Heart left ventricle (tissue), 16 donors: ENCODE measurements at regions not wholly inside any gene's neighbourhood (a gene's known extent, or its start where the extent isn't known, plus 50 kb on each side); places are given as distances from the start of the nearest gene placed in this dataset.

Experiments
- ATAC-seq, 4 donors: fragments of 200-7000 bp; cut with Tn5 transposase; one replicate each; pipeline ENCODE4 v1.9.1; 2020 to 2022; ENCODE audit warnings: moderate library complexity in 4 of 4, mild to moderate bottlenecking in 3 of 4, moderate number of reproducible peaks in 1 of 4
- DNase-seq, 5 donors: peaks; one replicate each; pipeline ENCODE4 v3.0.0-alpha.2; 2020
- H3K27ac ChIP-seq, 12 donors: fragments of 200-600 bp; sonication (generic) in 4 of 12; one replicate each; pipeline versions ENCODE4 v1.5.0 to v1.8.0; 2016 to 2022; ENCODE audit warnings: mild to moderate bottlenecking in 2 of 12
- H3K27me3 ChIP-seq, 9 donors: fragments of 200-600 bp; sonication (generic) in 2 of 9; one replicate each; pipeline versions ENCODE4 v1.5.1 to v1.8.0; 2016 to 2022; ENCODE audit warnings: mild to moderate bottlenecking in 3 of 9
- H3K36me3 ChIP-seq, 9 donors: fragments of 200-600 bp; sonication (generic) in 2 of 9; one replicate each; pipeline versions ENCODE4 v1.5.0 to v1.8.0; 2018 to 2022; ENCODE audit warnings: mild to moderate bottlenecking in 2 of 9
- H3K4me1 ChIP-seq, 12 donors: fragments of 200-600 bp; sonication (generic) in 4 of 12; one replicate each; pipeline versions ENCODE4 v1.5.0 to v1.8.0; 2016 to 2022; ENCODE audit warnings: mild to moderate bottlenecking in 3 of 12
- H3K4me3 ChIP-seq, 12 donors: fragments of 200-600 bp; sonication (generic) in 4 of 12; one replicate each; pipeline versions ENCODE4 v1.5.0 to v1.8.0; 2017 to 2022; ENCODE audit warnings: mild to moderate bottlenecking in 9 of 12, moderate library complexity in 4 of 12
- H3K9me3 ChIP-seq, 12 donors: fragments of 200-600 bp; sonication (generic) in 4 of 12; one replicate each; pipeline versions ENCODE4 v1.5.0 to v1.8.0; 2016 to 2022; ENCODE audit warnings: mild to moderate bottlenecking in 1 of 12
- POLR2A ChIP-seq, 2 donors: fragments of 450-650 bp; IDR thresholded peaks; one replicate each; pipeline ENCODE4 v1.6.1; 2017; ENCODE audit warnings: antibody characterized with exemption in 2 of 2, mild to moderate bottlenecking in 2 of 2, moderate library complexity in 2 of 2
- WGBS, 4 donors: extraction: QIAGEN DNeasy Blood & Tissue Kit in 2 of 4; methylation state at CpG; one replicate each; pipeline versions ENCODE4 v1.1.5 to v1.1.7; 2013 to 2018; 5-methylcytosine and 5-hydroxymethylcytosine counted together
- intact Hi-C, 10 donors: fragments of 100-400 bp; cut with DNase I; formaldehyde crosslinking; loops; one replicate each; pipeline versions ENCODE4 v1.11.1 to v1.14.2; 2022
- TF ChIP-seq, protein P1 (sequence below), 12 donors: fragments of 200-600 bp; sonication (generic) in 4 of 12; IDR thresholded peaks; one replicate each; pipeline versions ENCODE4 v1.5.0 to v1.8.0; 2018 to 2022; ENCODE audit warnings: antibody characterized with exemption in 12 of 12, mild to moderate bottlenecking in 5 of 12
- donor health status: ischemic (EF 13 %, LVEDD 7.1; RV severe dilation, severe dysfunction).
- donor health status: healthy with polysubstance abuse.
- donor health status: DM: no; HTN: yes; CAD: no.
- donor health status: DM: no; HTN: no; CAD: no.
- donor health status: ischemic (EF 25% LVEDD 6.9; RV normal size, moderate dysfunction).
- donor health status: ischemic (EF 25% LVEDD 5.7; RV mildly dilated, moderate dysfunction).
- donor health status: healthy.
- donor health status: DM: yes; HTN: yes; CAD: no.
- donor health status: ischemic (EF 35%, LVEDD 5.7; RV mildly dilated, moderate dysfunction).
- donor health status: nonischemic (EF 11% LVEDD 7.7; RV severe dilation, severe dysfunction).
- donor health status: DM: yes; HTN: yes; CAD: no.
- donor health status: PGD.
- donor health status: ischemic (EF 29% LVEDD 5.4; RV normal size, mild dysfunction).
- donor health status: nonischemic (EF 23%, LVEDD 6.1; RV moderate dilation, normal function).

DNA sequence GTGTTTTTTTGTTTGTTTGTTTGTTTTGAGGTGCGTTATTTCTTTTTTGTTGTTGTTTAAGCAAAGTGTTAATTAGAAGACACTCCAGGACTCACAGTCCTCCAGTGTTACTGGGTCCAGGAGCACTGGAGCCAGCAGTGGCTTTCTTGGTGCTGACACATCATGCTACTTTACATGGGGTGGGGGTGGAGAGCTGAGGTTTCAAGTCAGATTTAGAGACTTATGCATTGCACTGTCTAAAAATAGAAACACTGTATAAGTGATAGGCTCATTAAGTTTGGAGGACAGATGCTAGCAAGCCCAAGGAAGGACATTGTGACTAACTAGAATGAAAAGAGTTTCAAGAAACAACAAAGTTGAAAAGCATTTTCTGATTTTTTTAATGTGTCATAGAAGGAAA, 2209.2 kb downstream of the MAT2B start:
- no peak overlapping the region for H3K4me3 ChIP-seq
- H3K9me3 ChIP-seq, result no peaks in the 10 kb centered on the region
- no peaks in the 10 kb centered on the region for H3K27me3 ChIP-seq
- no peaks in the 10 kb centered on the region for H3K36me3 ChIP-seq
- no peaks in the 10 kb centered on the region for H3K4me1 ChIP-seq
- WGBS, 4 donors, result 78 to 88% (median 83%) methylated on average over 1 of the region's 1 CpG
- no peak for ATAC-seq
- no peak overlapping the region for H3K27ac ChIP-seq
- intact Hi-C loops, result no loop called here
- no peak for DNase-seq
- no peak for TF ChIP-seq POLR2A (IDR thresholded peaks at IDR 0.05)
- TF ChIP-seq, protein P1, sequence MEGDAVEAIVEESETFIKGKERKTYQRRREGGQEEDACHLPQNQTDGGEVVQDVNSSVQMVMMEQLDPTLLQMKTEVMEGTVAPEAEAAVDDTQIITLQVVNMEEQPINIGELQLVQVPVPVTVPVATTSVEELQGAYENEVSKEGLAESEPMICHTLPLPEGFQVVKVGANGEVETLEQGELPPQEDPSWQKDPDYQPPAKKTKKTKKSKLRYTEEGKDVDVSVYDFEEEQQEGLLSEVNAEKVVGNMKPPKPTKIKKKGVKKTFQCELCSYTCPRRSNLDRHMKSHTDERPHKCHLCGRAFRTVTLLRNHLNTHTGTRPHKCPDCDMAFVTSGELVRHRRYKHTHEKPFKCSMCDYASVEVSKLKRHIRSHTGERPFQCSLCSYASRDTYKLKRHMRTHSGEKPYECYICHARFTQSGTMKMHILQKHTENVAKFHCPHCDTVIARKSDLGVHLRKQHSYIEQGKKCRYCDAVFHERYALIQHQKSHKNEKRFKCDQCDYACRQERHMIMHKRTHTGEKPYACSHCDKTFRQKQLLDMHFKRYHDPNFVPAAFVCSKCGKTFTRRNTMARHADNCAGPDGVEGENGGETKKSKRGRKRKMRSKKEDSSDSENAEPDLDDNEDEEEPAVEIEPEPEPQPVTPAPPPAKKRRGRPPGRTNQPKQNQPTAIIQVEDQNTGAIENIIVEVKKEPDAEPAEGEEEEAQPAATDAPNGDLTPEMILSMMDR (IDR thresholded peaks at IDR 0.05), result no peak

DNA sequence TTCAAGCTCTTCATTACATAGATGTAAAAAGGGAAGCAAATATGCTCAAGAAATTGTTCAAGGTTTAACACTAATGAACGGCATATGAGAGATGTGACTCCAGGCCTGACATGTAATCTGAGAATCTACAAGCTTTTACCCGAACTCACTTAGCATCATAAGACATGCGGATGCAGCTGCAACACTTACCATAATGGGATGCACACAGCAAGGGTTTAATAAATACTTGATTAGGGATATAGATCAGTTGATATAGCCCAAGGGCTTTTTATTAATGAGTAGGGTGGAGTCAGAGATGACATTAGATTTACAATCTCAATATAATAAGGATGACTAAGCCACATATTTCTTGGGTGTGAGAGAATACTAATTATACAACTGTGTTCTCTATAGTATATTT, 2215.5 kb downstream of the MAT2B start:
- Histone ChIP-seq H3K36me3 (no peaks in the 10 kb centered on the region), H3K9me3 (no peaks in the 10 kb centered on the region), H3K4me3 (no peak overlapping the region), H3K27me3 (no peaks in the 10 kb centered on the region), H3K27ac (no peak overlapping the region), H3K4me1 (no peaks in the 10 kb centered on the region)
- no peak for DNase-seq
- TF ChIP-seq, protein P1 (IDR thresholded peaks at IDR 0.05), result no peak
- TF ChIP-seq POLR2A (IDR thresholded peaks at IDR 0.05), result no peak
- no peak for ATAC-seq
- intact Hi-C loops, result no loop called here
- 89 to 92% (median 90%) methylated on average over 3 of the region's 3 CpGs for WGBS, 4 donors

DNA sequence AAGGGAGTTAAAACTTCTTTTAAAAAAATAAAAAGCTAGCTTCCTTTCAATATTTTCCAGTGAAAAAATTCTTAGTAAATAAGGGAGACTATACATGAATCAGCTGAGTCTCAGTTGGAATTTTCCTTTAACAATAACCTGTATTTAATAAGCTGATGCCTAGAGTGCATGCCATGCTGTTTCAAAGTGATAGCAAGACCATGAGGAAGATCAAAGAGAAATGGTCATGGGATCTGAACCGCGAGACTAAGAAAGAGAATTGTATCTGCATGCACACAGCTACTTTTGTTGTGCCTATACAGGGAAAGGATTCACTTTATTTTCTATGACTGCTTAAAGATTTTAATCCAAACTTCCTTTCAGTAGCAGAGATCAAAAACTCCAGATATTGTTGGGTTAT, 2217.0 kb downstream of the MAT2B start:
- peaks cover 0 to 2% (median 0%) of the 10 kb centered on the region in 12 donors for H3K9me3 ChIP-seq
- WGBS, 4 donors, result 88 to 91% (median 90%) methylated on average over 2 of the region's 2 CpGs
- intact Hi-C loops, result no loop called here
- ATAC-seq (no peak), DNase-seq (no peak)
- no peaks in the 10 kb centered on the region for H3K27me3 ChIP-seq
- H3K36me3 ChIP-seq, result no peaks in the 10 kb centered on the region
- no peak overlapping the region for H3K27ac ChIP-seq
- TF ChIP-seq, protein P1 (IDR thresholded peaks at IDR 0.05), result no peak
- TF ChIP-seq POLR2A (IDR thresholded peaks at IDR 0.05), result no peak
- no peak overlapping the region for H3K4me3 ChIP-seq
- H3K4me1 ChIP-seq, result no peaks in the 10 kb centered on the region

DNA sequence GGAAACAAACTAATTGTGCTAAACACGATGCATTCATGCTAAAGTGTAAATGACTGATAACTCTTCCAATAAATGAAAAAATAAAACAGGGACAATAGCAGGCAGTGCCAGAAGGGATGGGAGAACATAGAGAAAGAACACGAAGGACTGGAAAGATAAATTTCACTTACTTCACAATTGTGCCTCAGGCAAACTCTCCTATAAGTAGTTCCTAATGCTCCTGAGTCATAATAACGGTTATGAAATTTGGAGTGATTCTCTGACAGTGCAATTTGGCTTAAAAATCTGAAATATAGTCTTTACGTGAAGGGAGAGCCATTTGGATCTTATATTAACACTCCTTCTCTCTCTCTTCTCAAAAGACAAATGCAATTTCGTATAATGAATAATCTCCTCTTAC, 2218.5 kb downstream of the MAT2B start:
- H3K36me3 ChIP-seq, result no peaks in the 10 kb centered on the region
- H3K4me3 ChIP-seq, result no peak overlapping the region
- no peak for TF ChIP-seq POLR2A (IDR thresholded peaks at IDR 0.05)
- TF ChIP-seq, protein P1 (IDR thresholded peaks at IDR 0.05), result no peak
- no peaks in the 10 kb centered on the region for H3K27me3 ChIP-seq
- H3K4me1 ChIP-seq, result no peaks in the 10 kb centered on the region
- ATAC-seq, result no peak
- H3K27ac ChIP-seq, result no peak overlapping the region
- intact Hi-C loops, result no loop called here
- WGBS, 4 donors, result 78 to 85% (median 80%) methylated on average over 5 of the region's 5 CpGs
- H3K9me3 ChIP-seq, result peaks cover 0 to 2% (median 0%) of the 10 kb centered on the region in 12 donors
- no peak for DNase-seq
